Esophagus muscularis mucosa (tissue), 4 donors: ENCODE measurements at regions not wholly inside any gene's neighbourhood (a gene's known extent, or its start where the extent isn't known, plus 50 kb on each side); places are given as distances from the start of the nearest gene placed in this dataset.
"Not testable (repeated sequence)": the region's sequence is repeated elsewhere in the genome, so short reads cannot be mapped to it uniquely, and the experiment has no call there.

ENCODE experiments used
- CTCF ChIP-seq, 3 experiments: fragments of 200-600 bp in 2 of 3; fragments of 450-650 bp in 1 of 3; sonication (generic) in 2 of 3; IDR thresholded peaks; one replicate each; pipeline ENCODE4 v1.5.1; 2017 to 2019; ENCODE audit warnings: antibody characterized with exemption in 3 of 3, mild to moderate bottlenecking in 2 of 3, moderate library complexity in 1 of 3
- EP300 ChIP-seq: sonication (generic); formaldehyde crosslinking; IDR thresholded peaks from one replicate; pipeline ENCODE4 v1.6.1; 2017; ENCODE audit warnings: antibody characterized with exemption
- POLR2A ChIP-seq: fragments of 450-650 bp; IDR thresholded peaks from one replicate; pipeline ENCODE4 v1.6.1; 2017; ENCODE audit warnings: antibody characterized with exemption, moderate library complexity, mild to moderate bottlenecking, low read depth

- TF ChIP-seq POLR2A; EP300; CTCF (IDR thresholded peaks at IDR 0.05): not testable (repeated sequence)
These were observed 87.7 kb upstream of the ZDHHC17 start for GRCh38 chr12:76676261-76676660.
